Erythroblast (primary cell): ENCODE measurements at regions not wholly inside any gene's neighbourhood (a gene's known extent, or its start where the extent isn't known, plus 50 kb on each side); places are given as distances from the start of the nearest gene placed in this dataset.

Experiments used
- DNase-seq, 2 experiments: peaks; one replicate each; lab custom pipeline; 2025; lab: John Stamatoyannopoulos, UW
- GATA1 ChIP-seq: IDR thresholded peaks from 2 replicates; pipeline ENCODE4 v1.6.1; 2011; ENCODE audit warnings: low read depth, mild to moderate bottlenecking, control low read depth, low read length, moderate library complexity
- POLR2A ChIP-seq: IDR thresholded peaks from 2 replicates; pipeline ENCODE4 v1.6.1; 2011; ENCODE audit warnings: mild to moderate bottlenecking, low read length

- DNase-seq: no peak
- TF ChIP-seq GATA1 (no peak), POLR2A (no peak)
Measured at GRCh38 chr5:10921160-10921559, 160.1 kb upstream of the DAP start.

- DNase-seq: no peak
- TF ChIP-seq GATA1 (no peak), POLR2A (no peak)
Measured at GRCh38 chr5:10920400-10920799, 159.4 kb upstream of the DAP start.

- no peak for DNase-seq
- TF ChIP-seq POLR2A (no peak), GATA1 (no peak)
Measured at GRCh38 chr5:10914741-10915480, 153.9 kb upstream of the DAP start.

GRCh38 chr5:10913841-10914240 lies 152.8 kb upstream of the DAP start:
- peak; percentile 56 to 76 for DNase-seq
- no peak for TF ChIP-seq GATA1
- no peak for TF ChIP-seq POLR2A

- DNase-seq: no peak
- TF ChIP-seq POLR2A: no peak
- no peak for TF ChIP-seq GATA1
Measured at GRCh38 chr5:10913181-10913810, 152.3 kb upstream of the DAP start.

- DNase-seq: no peak
- TF ChIP-seq POLR2A: no peak
- TF ChIP-seq GATA1: no peak
Measured at GRCh38 chr5:10912435-10912834, 151.4 kb upstream of the DAP start.

GRCh38 chr5:10910261-10910660 lies 149.2 kb upstream of the DAP start:
- DNase-seq: no peak
- TF ChIP-seq POLR2A: no peak
- no peak for TF ChIP-seq GATA1

- DNase-seq: no peak
- no peak for TF ChIP-seq GATA1
- no peak for TF ChIP-seq POLR2A
Measured at GRCh38 chr5:10904862-10905432, 143.9 kb upstream of the DAP start.

- TF ChIP-seq POLR2A: no peak
- no peak for TF ChIP-seq GATA1
- DNase-seq: no peak
Measured at GRCh38 chr5:10903786-10904560, 142.9 kb upstream of the DAP start.

- no peak for DNase-seq
Measured at GRCh38 chr5:10902145-10902544, 141.1 kb upstream of the DAP start.

GRCh38 chr5:10898514-10898913 lies 137.5 kb upstream of the DAP start:
- no peak for TF ChIP-seq GATA1
- TF ChIP-seq POLR2A: no peak
- no peak for DNase-seq

More at GRCh38 chr5:10902145-10902544, 141.1 kb upstream of the DAP start:
- TF ChIP-seq GATA1: no peak
- TF ChIP-seq POLR2A: no peak

- no peak for DNase-seq
- no peak for TF ChIP-seq POLR2A
- no peak for TF ChIP-seq GATA1
Measured at GRCh38 chr5:10896016-10896415, 135.0 kb upstream of the DAP start.

GRCh38 chr5:10894445-10895054 lies 133.5 kb upstream of the DAP start:
- no peak for DNase-seq
- TF ChIP-seq GATA1 (no peak), POLR2A (no peak)

GRCh38 chr5:10892911-10893215 lies 131.8 kb upstream of the DAP start:
- DNase-seq: no peak
- TF ChIP-seq POLR2A (no peak), GATA1 (no peak)
